ENCODE measurements at regions not wholly inside any gene's neighbourhood (a gene's known extent, or its start where the extent isn't known, plus 50 kb on each side); places are given as distances from the start of the nearest gene placed in this dataset.

- H3K9me3 ChIP-seq (replicated peaks in 1 of 3) = no peaks in the 10 kb centered on the region
- intact Hi-C loops (cut with DNase I) = no loop called here
- TF ChIP-seq CTCF (IDR thresholded peaks at IDR 0.05) = no peak
- no peak for TF ChIP-seq POLR2A (IDR thresholded peaks at IDR 0.05)
- 40 to 53% (median 47%) methylated on average over 4 to 9 of the region's 9 CpGs for WGBS, 4 donors
- H3K4me3 ChIP-seq = no peak overlapping the region
- no peak overlapping the region for H3K27ac ChIP-seq
- peak in 1 of 7 donors; percentile 38 for DNase-seq
- no peaks in the 10 kb centered on the region for H3K36me3 ChIP-seq (replicated peaks in 1 of 2)
- H3K27me3 ChIP-seq = no peaks in the 10 kb centered on the region
- H3K4me1 ChIP-seq (replicated peaks in 1 of 2) = peaks cover 0 to 4% of the 10 kb centered on the region in 2 donors
Measured at GRCh38 chr11:134733646-134734045, 321.6 kb upstream of the B3GAT1 start.

GRCh38 chr11:134731213-134731961 lies 319.3 kb upstream of the B3GAT1 start:
- no peak for DNase-seq
- 60 to 65% (median 63%) methylated on average over 9 of the region's 9 CpGs for WGBS, 4 donors

GRCh38 chr11:134730561-134731212 lies 318.6 kb upstream of the B3GAT1 start:
- WGBS, 4 donors = 68 to 74% (median 73%) methylated on average over 5 of the region's 5 CpGs
- peak in 1 of 7 donors; percentile 6 for DNase-seq
- Histone ChIP-seq H3K27ac (no peak overlapping the region), H3K4me1 (replicated peaks in 1 of 2) (peaks cover 0 to 4% of the 10 kb centered on the region in 2 donors), H3K36me3 (replicated peaks in 1 of 2) (no peaks in the 10 kb centered on the region), H3K27me3 (no peaks in the 10 kb centered on the region), H3K4me3 (no peak overlapping the region), H3K9me3 (replicated peaks in 1 of 3) (no peaks in the 10 kb centered on the region)
- intact Hi-C loops (cut with DNase I) = no loop called here
- TF ChIP-seq CTCF (IDR thresholded peaks at IDR 0.05) = no peak
- no peak for TF ChIP-seq POLR2A (IDR thresholded peaks at IDR 0.05)

More at GRCh38 chr11:134731213-134731961, 319.3 kb upstream of the B3GAT1 start:
- H3K36me3 ChIP-seq (replicated peaks in 1 of 2) = no peaks in the 10 kb centered on the region
- no peaks in the 10 kb centered on the region for H3K27me3 ChIP-seq
- H3K4me1 ChIP-seq (replicated peaks in 1 of 2) = peaks cover 0 to 4% of the 10 kb centered on the region in 2 donors
- no peak overlapping the region for H3K4me3 ChIP-seq
- TF ChIP-seq CTCF (IDR thresholded peaks at IDR 0.05) (no peak), POLR2A (IDR thresholded peaks at IDR 0.05) (no peak)
- intact Hi-C loops (cut with DNase I) = no loop called here
- H3K27ac ChIP-seq = no peak overlapping the region
- H3K9me3 ChIP-seq (replicated peaks in 1 of 3) = no peaks in the 10 kb centered on the region

GRCh38 chr11:134730101-134730500 lies 318.1 kb upstream of the B3GAT1 start:
- H3K9me3 ChIP-seq (replicated peaks in 1 of 3) = no peaks in the 10 kb centered on the region
- H3K36me3 ChIP-seq (replicated peaks in 1 of 2) = no peaks in the 10 kb centered on the region
- H3K4me1 ChIP-seq (replicated peaks in 1 of 2) = peaks cover 0 to 4% of the 10 kb centered on the region in 2 donors
- no peak overlapping the region for H3K4me3 ChIP-seq
- peak in 1 of 7 donors; percentile 10 for DNase-seq
- WGBS, 4 donors = 77 to 81% (median 78%) methylated on average over 4 of the region's 4 CpGs
- no peak overlapping the region for H3K27ac ChIP-seq
- no peaks in the 10 kb centered on the region for H3K27me3 ChIP-seq
- intact Hi-C loops (cut with DNase I) = no loop called here
- TF ChIP-seq CTCF (IDR thresholded peaks at IDR 0.05) (no peak), POLR2A (IDR thresholded peaks at IDR 0.05) (no peak)

All from adrenal gland (tissue), 9 donors.